CD4-positive, alpha-beta T cell (primary cell): ENCODE measurements at regions not wholly inside any gene's neighbourhood (a gene's known extent, or its start where the extent isn't known, plus 50 kb on each side); places are given as distances from the start of the nearest gene placed in this dataset.

ENCODE experiments used
- ATAC-seq: fragments of 200-7000 bp; cut with Tn5 transposase; one replicate; pipeline ENCODE4 v1.10.0; 2022; ENCODE audit warnings: mild to moderate bottlenecking; ENCODE audit not compliant: poor library complexity
- CTCF ChIA-PET: fragments of 350-600 bp; sonication (Branson Sonifier 250); formaldehyde crosslinking; loops from one replicate; lab custom pipeline; 2021; ENCODE audit warnings: antibody characterized with exemption, inconsistent platforms; lab: Charles Lee
- POLR2A ChIA-PET: fragments of 350-600 bp; sonication (Branson Sonifier 250); formaldehyde crosslinking; loops from one replicate; lab custom pipeline; 2021; ENCODE audit warnings: antibody characterized with exemption, inconsistent platforms; lab: Charles Lee
- DNase-seq, 14 experiments: peaks; one replicate each; pipeline ENCODE4 v3.0.0-alpha.2; 2013 to 2020; ENCODE audit warnings: mixed read lengths in 2 of 14
- H3K27ac ChIP-seq, 2 donors: one replicate each; pipeline versions ENCODE4 v1.5.1 to v1.7.0; 2013; ENCODE audit warnings: low read length in 2 of 2, low read depth in 1 of 2, mild to moderate bottlenecking in 1 of 2
- H3K27me3 ChIP-seq, 2 experiments: 1 replicate in 1 of 2; 2 replicates in 1 of 2; pipeline versions ENCODE4 v1.6.1 to v1.7.0; 2013; ENCODE audit warnings: low read length in 2 of 2, control low read depth in 1 of 2, mild to moderate bottlenecking in 1 of 2, moderate library complexity in 1 of 2; ENCODE audit not compliant: insufficient read depth in 2 of 2, control insufficient read depth in 1 of 2
- H3K36me3 ChIP-seq: one replicate; pipeline ENCODE4 v1.6.1; 2013; ENCODE audit warnings: low read length, control low read depth; ENCODE audit not compliant: insufficient read depth
- H3K4me1 ChIP-seq: one replicate; pipeline ENCODE4 v1.6.1; 2013; ENCODE audit warnings: low read length, control low read depth; ENCODE audit not compliant: insufficient read depth
- H3K4me3 ChIP-seq: one replicate; pipeline ENCODE4 v1.5.1; 2013; ENCODE audit warnings: mild to moderate bottlenecking, low read length, moderate library complexity
- H3K9me3 ChIP-seq, 2 experiments: 1 replicate in 1 of 2; 2 replicates in 1 of 2; pipeline versions ENCODE4 v1.6.1 to v1.7.0; 2013; ENCODE audit warnings: low read length in 2 of 2, mild to moderate bottlenecking in 2 of 2, control low read depth in 1 of 2, moderate library complexity in 1 of 2; ENCODE audit not compliant: control insufficient read depth in 1 of 2, insufficient read depth in 1 of 2
- H3K27ac Mint-ChIP-seq: one replicate; pipeline ENCODE4 v1.8.0; 2020; ENCODE audit warnings: mixed read lengths
- H3K27me3 Mint-ChIP-seq: one replicate; pipeline ENCODE4 v1.8.0; 2021; ENCODE audit warnings: mixed read lengths
- H3K36me3 Mint-ChIP-seq: one replicate; pipeline ENCODE4 v1.8.0; 2021; ENCODE audit warnings: low read depth, mixed read lengths
- H3K4me1 Mint-ChIP-seq: one replicate; pipeline ENCODE4 v1.8.0; 2021; ENCODE audit warnings: low read depth, mixed read lengths
- H3K4me3 Mint-ChIP-seq: one replicate; pipeline ENCODE4 v1.8.0; 2020; ENCODE audit warnings: mild to moderate bottlenecking, mixed read lengths
- H3K9me3 Mint-ChIP-seq: one replicate; pipeline ENCODE4 v1.8.0; 2020; ENCODE audit warnings: mixed read lengths
- CTCF ChIP-seq: fragments of 200-600 bp; IDR thresholded peaks from one replicate; pipeline ENCODE4 v1.8.0; 2022; ENCODE audit warnings: antibody characterized with exemption, mild to moderate bottlenecking
- intact Hi-C, 2 experiments: fragments of 100-400 bp; cut with DNase I in 1 of 2; cut with micrococcal nuclease in 1 of 2; formaldehyde crosslinking; loops; one replicate each; pipeline versions ENCODE4 v1.15.1 to v1.9.0; 2023 to 2025; cut with DNase I, micrococcal nuclease

GRCh38 chr5:123814801-123815470 is 303.0 kb downstream of the CSNK1G3 start:
- Histone ChIP-seq H3K27ac (no peak overlapping the region), H3K36me3 (no peaks in the 10 kb centered on the region), H3K27me3 (no peaks in the 10 kb centered on the region), H3K4me1 (no peaks in the 10 kb centered on the region), H3K4me3 (no peak overlapping the region), H3K9me3 (no peaks in the 10 kb centered on the region)
- no peak for ATAC-seq
- CTCF ChIA-PET: no interaction called here
- DNase-seq: no peak
- POLR2A ChIA-PET: no interaction called here
- intact Hi-C loops: no loop called here
- Mint-ChIP-seq H3K4me3 (no peak overlapping the region), H3K36me3 (no peaks in the 10 kb centered on the region), H3K27me3 (no peaks in the 10 kb centered on the region), H3K4me1 (no peaks in the 10 kb centered on the region), H3K27ac (no peak overlapping the region), H3K9me3 (no peaks in the 10 kb centered on the region)
- TF ChIP-seq CTCF: no peak

- Histone ChIP-seq H3K9me3 (no peaks in the 10 kb centered on the region), H3K36me3 (no peaks in the 10 kb centered on the region), H3K27ac (no peak overlapping the region), H3K27me3 (no peaks in the 10 kb centered on the region), H3K4me1 (no peaks in the 10 kb centered on the region), H3K4me3 (no peak overlapping the region)
- Mint-ChIP-seq H3K9me3 (no peaks in the 10 kb centered on the region), H3K4me1 (no peaks in the 10 kb centered on the region), H3K27me3 (no peaks in the 10 kb centered on the region), H3K36me3 (no peaks in the 10 kb centered on the region), H3K27ac (no peak overlapping the region), H3K4me3 (no peak overlapping the region)
- CTCF ChIA-PET: no interaction called here
- DNase-seq (no peak), ATAC-seq (no peak)
- no peak for TF ChIP-seq CTCF
- intact Hi-C loops: no loop called here
- POLR2A ChIA-PET: no interaction called here
These were observed 302.1 kb downstream of the CSNK1G3 start for GRCh38 chr5:123813937-123814624.

GRCh38 chr5:123813264-123813663 is 301.3 kb downstream of the CSNK1G3 start:
- DNase-seq (no peak), ATAC-seq (no peak)
- Mint-ChIP-seq H3K4me1 (no peaks in the 10 kb centered on the region), H3K4me3 (no peak overlapping the region), H3K27me3 (no peaks in the 10 kb centered on the region), H3K27ac (no peak overlapping the region), H3K9me3 (no peaks in the 10 kb centered on the region), H3K36me3 (no peaks in the 10 kb centered on the region)
- Histone ChIP-seq H3K9me3 (no peaks in the 10 kb centered on the region), H3K27me3 (no peaks in the 10 kb centered on the region), H3K27ac (no peak overlapping the region), H3K4me1 (no peaks in the 10 kb centered on the region), H3K4me3 (no peak overlapping the region), H3K36me3 (no peaks in the 10 kb centered on the region)
- intact Hi-C loops: no loop called here
- no peak for TF ChIP-seq CTCF
- POLR2A ChIA-PET: no interaction called here
- CTCF ChIA-PET: no interaction called here
